Peyer's patch (tissue), 4 donors: ENCODE measurements at regions not wholly inside any gene's neighbourhood (a gene's known extent, or its start where the extent isn't known, plus 50 kb on each side); places are given as distances from the start of the nearest gene placed in this dataset.

Experiments
- DNase-seq, 3 donors: peaks; one replicate each; pipeline ENCODE4 v3.0.0-alpha.2; 2017 to 2019
- H3K27ac ChIP-seq, 4 donors: fragments of 200-600 bp; sonication (generic); one replicate each; pipeline ENCODE4 v1.5.1; 2016 to 2019
- H3K27me3 ChIP-seq, 2 donors: fragments of 200-600 bp; sonication (generic); one replicate each; pipeline ENCODE4 v1.5.1; 2019
- H3K36me3 ChIP-seq, 3 donors: fragments of 200-600 bp; sonication (generic); one replicate each; pipeline ENCODE4 v1.5.1; 2016 to 2019
- H3K4me1 ChIP-seq, 4 donors: fragments of 200-600 bp; sonication (generic); one replicate each; pipeline ENCODE4 v1.5.1; 2016 to 2019
- H3K4me3 ChIP-seq, 4 donors: fragments of 200-600 bp; sonication (generic); 1 replicate in 3 of 4; 2 replicates in 1 of 4; pipeline ENCODE4 v1.5.1; 2016 to 2019; ENCODE audit warnings: mild to moderate bottlenecking in 1 of 4
- H3K9me3 ChIP-seq, 4 donors: fragments of 200-600 bp; sonication (generic); one replicate each; pipeline ENCODE4 v1.5.1; 2016 to 2019; ENCODE audit warnings: mild to moderate bottlenecking in 1 of 4
- CTCF ChIP-seq, 6 experiments: fragments of 450-650 bp in 4 of 6; fragments of 200-600 bp in 2 of 6; sonication (generic) in 1 of 6; IDR thresholded peaks; one replicate each; pipeline ENCODE4 v1.5.1; 2017 to 2019; ENCODE audit warnings: antibody characterized with exemption in 6 of 6, mild to moderate bottlenecking in 3 of 6, moderate library complexity in 1 of 6
- POLR2A ChIP-seq, 2 donors: fragments of 450-650 bp; IDR thresholded peaks; one replicate each; pipeline ENCODE4 v1.5.1; 2017; ENCODE audit warnings: antibody characterized with exemption in 2 of 2, mild to moderate bottlenecking in 2 of 2, moderate library complexity in 2 of 2

- H3K27me3 ChIP-seq: no peaks in the 10 kb centered on the region
- no peak overlapping the region for H3K4me3 ChIP-seq
- H3K27ac ChIP-seq: no peak overlapping the region
- peaks cover 0 to 4% (median 0%) of the 10 kb centered on the region in 4 donors for H3K9me3 ChIP-seq
- no peak for TF ChIP-seq CTCF (IDR thresholded peaks at IDR 0.05)
- no peak for TF ChIP-seq POLR2A (IDR thresholded peaks at IDR 0.05)
- no peaks in the 10 kb centered on the region for H3K4me1 ChIP-seq
- no peak for DNase-seq
- H3K36me3 ChIP-seq: no peaks in the 10 kb centered on the region
These were observed 444.9 kb upstream of the SULF2 start for GRCh38 chr20:48230216-48230615.

DNA sequence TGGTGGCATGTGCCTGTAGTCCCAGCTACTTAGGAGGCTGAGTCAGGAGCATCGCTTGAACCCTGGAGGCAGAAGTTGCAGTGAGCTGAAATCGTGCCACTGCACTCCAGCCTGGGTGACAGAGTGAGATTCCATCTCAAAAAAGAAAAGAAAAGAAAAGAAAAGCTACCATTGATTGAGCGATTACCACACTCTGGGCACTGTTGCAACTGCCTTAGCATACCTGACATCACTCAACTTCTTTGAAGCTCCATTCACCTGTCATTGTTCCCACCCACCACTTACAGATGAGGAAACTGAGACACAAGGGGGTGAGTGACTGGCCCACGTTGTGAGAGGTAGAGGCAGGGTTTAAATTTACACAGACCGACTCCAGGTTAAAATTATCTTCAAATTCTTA, 442.1 kb upstream of the SULF2 start:
- Histone ChIP-seq H3K27me3 (no peaks in the 10 kb centered on the region), H3K4me3 (no peak overlapping the region), H3K27ac (no peak overlapping the region), H3K9me3 (peaks cover 0 to 4% (median 0%) of the 10 kb centered on the region in 4 donors), H3K4me1 (no peaks in the 10 kb centered on the region), H3K36me3 (no peaks in the 10 kb centered on the region)
- DNase-seq: no peak
- TF ChIP-seq POLR2A (IDR thresholded peaks at IDR 0.05): no peak
- no peak for TF ChIP-seq CTCF (IDR thresholded peaks at IDR 0.05)

GRCh38 chr20:48226642-48227041, 441.4 kb upstream of the SULF2 start:
- Histone ChIP-seq H3K4me3 (no peak overlapping the region), H3K36me3 (no peaks in the 10 kb centered on the region), H3K4me1 (no peaks in the 10 kb centered on the region), H3K9me3 (peaks cover 0 to 4% (median 0%) of the 10 kb centered on the region in 4 donors), H3K27ac (no peak overlapping the region), H3K27me3 (no peaks in the 10 kb centered on the region)
- TF ChIP-seq POLR2A (IDR thresholded peaks at IDR 0.05): no peak
- TF ChIP-seq CTCF (IDR thresholded peaks at IDR 0.05): no peak
- DNase-seq: no peak

DNA sequence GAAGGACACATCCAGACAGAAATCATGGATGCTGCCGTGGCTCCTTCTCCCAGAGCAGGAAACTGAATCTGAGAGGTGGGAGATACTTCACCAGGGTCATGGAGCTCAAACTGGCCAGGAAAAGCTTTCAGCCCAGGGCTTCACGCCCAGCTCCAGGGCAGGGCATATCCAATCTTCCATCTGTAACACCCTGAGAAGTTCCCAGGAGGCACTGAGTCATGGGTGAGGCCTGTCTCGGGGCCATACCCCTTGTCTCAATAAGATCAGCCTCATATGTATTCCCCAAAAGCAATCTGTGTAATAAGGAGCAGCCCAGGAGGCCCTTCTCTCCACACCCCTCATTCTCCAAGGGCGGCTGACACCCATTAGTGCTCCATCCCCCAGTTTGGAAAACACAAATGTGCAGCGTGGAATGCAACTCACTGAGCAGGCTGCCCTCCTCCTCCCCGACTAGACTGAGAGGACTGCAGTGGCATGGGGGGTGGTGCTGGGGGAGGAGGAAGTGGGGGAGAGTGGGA, 439.3 kb upstream of the SULF2 start:
- H3K9me3 ChIP-seq: peaks cover 0 to 1% (median 0%) of the 10 kb centered on the region in 4 donors
- DNase-seq: no peak
- TF ChIP-seq POLR2A (IDR thresholded peaks at IDR 0.05) (no peak), CTCF (IDR thresholded peaks at IDR 0.05) (no peak)
- H3K27me3 ChIP-seq: no peaks in the 10 kb centered on the region
- H3K36me3 ChIP-seq: no peaks in the 10 kb centered on the region
- no peak overlapping the region for H3K4me3 ChIP-seq
- no peak overlapping the region for H3K27ac ChIP-seq
- H3K4me1 ChIP-seq: no peaks in the 10 kb centered on the region

DNA sequence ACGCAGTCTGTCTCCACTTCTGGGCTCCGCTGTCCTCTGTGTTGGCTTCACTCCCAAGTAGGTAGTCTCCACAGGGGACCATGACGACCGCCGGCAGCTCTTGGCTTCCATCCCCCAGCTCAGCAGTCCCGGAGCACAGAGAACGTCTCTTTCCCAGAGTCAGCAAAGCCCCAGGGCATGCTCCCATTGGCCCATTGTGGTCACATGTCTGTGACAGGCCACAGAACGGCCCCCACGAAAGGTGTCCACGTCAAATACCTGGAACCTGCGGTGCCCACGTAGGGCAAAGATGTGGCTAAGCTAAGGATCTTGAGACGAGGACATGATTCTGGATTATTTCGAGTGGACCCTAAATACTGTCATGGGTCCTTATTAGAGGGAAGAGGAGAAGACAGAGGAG, 438.4 kb upstream of the SULF2 start:
- TF ChIP-seq POLR2A (IDR thresholded peaks at IDR 0.05) (no peak), CTCF (IDR thresholded peaks at IDR 0.05) (no peak)
- no peak for DNase-seq
- Histone ChIP-seq H3K4me3 (no peak overlapping the region), H3K27me3 (no peaks in the 10 kb centered on the region), H3K36me3 (no peaks in the 10 kb centered on the region), H3K4me1 (no peaks in the 10 kb centered on the region), H3K27ac (no peak overlapping the region), H3K9me3 (no peaks in the 10 kb centered on the region)
